Astrocyte of the spinal cord (primary cell): ENCODE measurements at regions not wholly inside any gene's neighbourhood (a gene's known extent, or its start where the extent isn't known, plus 50 kb on each side); places are given as distances from the start of the nearest gene placed in this dataset.

Experiments
- DNase-seq: peaks from one replicate; pipeline ENCODE4 v3.0.0; 2011; ENCODE audit warnings: low read depth, low spot score
- H3K4me3 ChIP-seq: 2 replicates; pipeline ENCODE4 v1.5.1; 2011; ENCODE audit warnings: low read depth, mild to moderate bottlenecking, low read length, moderate library complexity
- in situ Hi-C: cut with HindIII; loops from 2 replicates; pipeline ENCODE4 v1.10.0; 2017; ENCODE audit warnings: low sequenced_read_pairs
- TF ChIP-seq, protein P1 (sequence below): IDR thresholded peaks from 2 replicates; pipeline ENCODE4 v1.5.1; 2012; ENCODE audit warnings: low read depth, mild to moderate bottlenecking, low read length, inconsistent platforms

DNA sequence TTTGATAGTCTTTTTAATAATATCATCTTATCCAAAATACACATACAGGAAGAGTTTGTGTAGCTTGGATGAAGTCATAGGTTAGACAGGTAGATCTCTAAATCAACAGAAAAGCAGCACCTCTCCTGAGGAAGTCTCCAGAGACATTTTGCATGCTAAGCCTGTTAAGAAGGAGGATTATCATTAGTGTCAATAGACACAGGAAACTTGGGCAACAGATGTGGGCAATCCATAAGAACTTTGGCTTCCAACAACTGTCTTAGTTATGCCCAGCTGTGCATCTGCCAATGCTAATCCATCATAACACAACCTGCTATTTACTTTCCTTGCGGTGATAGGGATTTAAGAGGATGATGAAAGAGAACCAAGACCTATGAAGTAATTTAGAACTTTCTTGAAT lies 1052.6 kb downstream of the RPA4 start:
- no peak for DNase-seq
- no peak overlapping the region for H3K4me3 ChIP-seq
- TF ChIP-seq, protein P1, sequence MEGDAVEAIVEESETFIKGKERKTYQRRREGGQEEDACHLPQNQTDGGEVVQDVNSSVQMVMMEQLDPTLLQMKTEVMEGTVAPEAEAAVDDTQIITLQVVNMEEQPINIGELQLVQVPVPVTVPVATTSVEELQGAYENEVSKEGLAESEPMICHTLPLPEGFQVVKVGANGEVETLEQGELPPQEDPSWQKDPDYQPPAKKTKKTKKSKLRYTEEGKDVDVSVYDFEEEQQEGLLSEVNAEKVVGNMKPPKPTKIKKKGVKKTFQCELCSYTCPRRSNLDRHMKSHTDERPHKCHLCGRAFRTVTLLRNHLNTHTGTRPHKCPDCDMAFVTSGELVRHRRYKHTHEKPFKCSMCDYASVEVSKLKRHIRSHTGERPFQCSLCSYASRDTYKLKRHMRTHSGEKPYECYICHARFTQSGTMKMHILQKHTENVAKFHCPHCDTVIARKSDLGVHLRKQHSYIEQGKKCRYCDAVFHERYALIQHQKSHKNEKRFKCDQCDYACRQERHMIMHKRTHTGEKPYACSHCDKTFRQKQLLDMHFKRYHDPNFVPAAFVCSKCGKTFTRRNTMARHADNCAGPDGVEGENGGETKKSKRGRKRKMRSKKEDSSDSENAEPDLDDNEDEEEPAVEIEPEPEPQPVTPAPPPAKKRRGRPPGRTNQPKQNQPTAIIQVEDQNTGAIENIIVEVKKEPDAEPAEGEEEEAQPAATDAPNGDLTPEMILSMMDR: no peak
- in situ Hi-C loops: no loop called here

DNA sequence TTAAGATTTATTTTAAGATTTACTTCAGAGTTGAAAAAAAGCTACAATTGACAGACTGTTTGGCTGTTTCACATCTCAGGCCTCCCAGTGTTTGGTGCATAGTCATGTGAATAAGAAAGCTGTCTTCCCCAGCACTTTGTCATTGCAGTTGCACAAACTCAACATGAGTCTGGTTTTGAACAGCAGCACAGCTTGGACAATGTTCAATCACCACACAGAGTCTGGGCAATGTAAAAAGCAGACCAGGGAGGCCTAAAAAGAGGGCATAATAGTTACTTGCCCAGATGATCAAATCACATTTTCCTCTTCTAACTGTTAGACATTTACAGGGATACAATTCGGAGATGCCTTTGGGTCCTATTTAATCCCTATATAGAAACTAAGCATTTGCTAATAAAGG lies 1055.0 kb downstream of the RPA4 start:
- in situ Hi-C loops: no loop called here
- no peak for DNase-seq
- TF ChIP-seq, protein P1: no peak
- H3K4me3 ChIP-seq: no peak overlapping the region

DNA sequence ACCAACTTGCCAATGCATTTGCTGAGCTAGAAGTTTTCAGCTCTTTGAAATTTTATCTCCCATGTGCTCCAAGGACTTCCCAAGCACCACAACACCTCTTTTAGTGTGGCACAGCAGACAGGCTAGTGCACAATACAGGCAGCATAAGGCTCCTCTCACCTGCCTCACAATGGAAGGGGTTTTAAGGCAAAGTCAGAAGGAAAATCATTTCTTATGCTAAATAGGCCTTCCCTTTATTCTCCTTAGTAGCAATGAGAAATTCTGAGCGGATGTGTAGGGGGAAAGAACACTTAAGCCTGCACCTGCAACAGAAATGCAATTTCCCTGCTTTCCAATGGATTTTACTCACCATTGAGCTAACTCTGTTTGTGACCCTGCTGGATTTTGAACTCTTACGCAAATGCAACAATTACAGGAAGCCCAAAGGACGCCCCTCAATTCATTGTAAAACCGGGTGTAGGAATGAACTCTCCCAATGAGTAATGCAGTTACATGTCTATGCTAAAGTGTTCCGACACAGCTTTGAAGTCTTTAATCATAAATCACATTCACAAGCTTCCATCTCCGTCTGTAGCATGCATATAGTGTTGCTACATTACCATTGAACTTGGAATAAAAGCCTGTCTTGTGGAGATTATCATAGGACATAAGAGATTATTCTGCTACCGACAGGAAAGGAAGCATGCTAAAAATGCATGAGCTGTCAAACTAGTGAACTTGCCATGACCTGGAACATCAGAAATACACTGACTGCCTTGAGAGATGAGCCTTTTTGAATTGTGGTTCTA lies 1084.9 kb downstream of the RPA4 start:
- no peak overlapping the region for H3K4me3 ChIP-seq
- in situ Hi-C loops: no loop called here
- no peak for DNase-seq
- TF ChIP-seq, protein P1: no peak

DNA sequence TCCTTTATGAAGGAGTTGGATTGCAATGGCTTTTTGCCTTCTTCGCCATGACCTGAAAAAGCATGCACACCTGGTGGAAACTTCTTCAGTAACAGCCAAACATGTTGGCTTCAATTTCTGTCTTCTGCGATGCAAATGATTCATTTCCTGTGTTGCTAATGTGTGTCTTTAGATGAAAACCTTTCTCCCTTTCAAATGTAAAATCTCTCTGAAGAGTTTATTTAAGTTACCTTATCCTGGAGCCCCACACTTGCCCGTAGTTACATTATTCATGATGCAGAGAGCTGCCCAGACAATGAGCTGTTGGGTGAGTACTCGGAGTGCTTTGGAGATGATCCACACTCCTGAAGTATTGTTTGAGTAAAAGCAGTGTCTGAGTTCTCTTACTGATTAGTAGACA lies 1100.9 kb downstream of the RPA4 start:
- no peak for DNase-seq
- TF ChIP-seq, protein P1: no peak
- in situ Hi-C loops: no loop called here
- no peak overlapping the region for H3K4me3 ChIP-seq

DNA sequence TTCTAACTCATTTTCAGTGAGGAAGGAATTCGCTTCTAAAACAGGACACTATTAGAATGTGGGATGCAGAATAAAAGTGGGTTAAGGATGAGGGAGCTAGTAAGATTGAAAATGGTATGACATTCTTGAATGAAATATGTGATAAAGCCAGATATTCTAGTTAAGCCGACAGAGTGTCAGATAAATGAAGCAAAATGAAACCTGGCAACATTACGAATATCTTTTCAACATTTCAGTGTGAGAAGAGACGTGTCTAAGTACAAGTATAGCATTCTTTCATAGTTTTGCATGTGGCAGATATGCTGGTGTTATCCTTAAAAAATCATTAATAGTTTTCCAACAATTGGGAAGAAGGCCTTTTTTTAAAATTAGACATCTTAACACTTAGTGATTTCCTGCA lies 1101.4 kb downstream of the RPA4 start:
- no peak overlapping the region for H3K4me3 ChIP-seq
- TF ChIP-seq, protein P1: no peak
- DNase-seq: no peak
- in situ Hi-C loops: no loop called here

DNA sequence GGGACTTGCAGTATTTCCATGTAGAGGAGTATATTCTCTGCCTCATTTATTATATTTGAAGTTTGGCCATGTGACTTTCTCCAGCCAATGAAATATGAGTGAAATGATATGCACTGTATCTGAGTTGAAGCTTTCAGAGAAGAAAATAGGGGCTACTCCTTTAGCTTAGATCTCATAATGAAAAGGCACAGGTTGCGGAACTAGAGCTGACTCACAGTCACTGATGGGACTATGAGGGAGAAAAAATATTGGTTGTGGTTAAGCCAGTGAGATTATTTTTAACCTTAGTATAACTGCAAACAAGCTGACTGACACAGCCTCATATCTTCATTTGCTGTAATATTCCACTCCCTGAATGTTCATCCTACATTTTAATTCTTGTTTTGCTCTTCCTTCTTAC lies 1104.3 kb downstream of the RPA4 start:
- in situ Hi-C loops: no loop called here
- H3K4me3 ChIP-seq: no peak overlapping the region
- TF ChIP-seq, protein P1: no peak
- DNase-seq: no peak

DNA sequence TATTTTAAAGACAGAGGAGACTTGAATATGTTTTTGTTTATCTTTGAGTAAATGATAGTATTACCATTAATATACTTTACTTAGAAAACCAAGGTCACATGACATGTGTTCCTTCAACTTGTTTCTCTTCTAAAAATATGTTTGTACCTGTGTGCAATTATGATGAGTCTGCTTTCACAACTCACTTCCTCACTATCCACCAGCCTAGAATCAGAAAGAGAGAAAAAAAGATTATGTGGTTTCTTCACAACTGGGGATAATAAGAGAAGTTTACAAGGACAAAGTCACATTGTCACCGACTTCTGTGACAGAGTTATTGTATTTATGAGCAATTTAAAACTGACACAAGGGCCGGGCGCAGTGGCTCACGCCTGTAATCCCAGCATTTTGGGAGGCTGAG lies 1112.1 kb downstream of the RPA4 start:
- H3K4me3 ChIP-seq: no peak overlapping the region
- in situ Hi-C loops: no loop called here
- TF ChIP-seq, protein P1: no peak
- DNase-seq: no peak
